HCEC 1CT (cell line): ENCODE measurements at regions not wholly inside any gene's neighbourhood (a gene's known extent, or its start where the extent isn't known, plus 50 kb on each side); places are given as distances from the start of the nearest gene placed in this dataset.

Experiments used
- DNase-seq: peaks from one replicate; pipeline ENCODE4 v3.0.0-alpha.2; 2017

DNA sequence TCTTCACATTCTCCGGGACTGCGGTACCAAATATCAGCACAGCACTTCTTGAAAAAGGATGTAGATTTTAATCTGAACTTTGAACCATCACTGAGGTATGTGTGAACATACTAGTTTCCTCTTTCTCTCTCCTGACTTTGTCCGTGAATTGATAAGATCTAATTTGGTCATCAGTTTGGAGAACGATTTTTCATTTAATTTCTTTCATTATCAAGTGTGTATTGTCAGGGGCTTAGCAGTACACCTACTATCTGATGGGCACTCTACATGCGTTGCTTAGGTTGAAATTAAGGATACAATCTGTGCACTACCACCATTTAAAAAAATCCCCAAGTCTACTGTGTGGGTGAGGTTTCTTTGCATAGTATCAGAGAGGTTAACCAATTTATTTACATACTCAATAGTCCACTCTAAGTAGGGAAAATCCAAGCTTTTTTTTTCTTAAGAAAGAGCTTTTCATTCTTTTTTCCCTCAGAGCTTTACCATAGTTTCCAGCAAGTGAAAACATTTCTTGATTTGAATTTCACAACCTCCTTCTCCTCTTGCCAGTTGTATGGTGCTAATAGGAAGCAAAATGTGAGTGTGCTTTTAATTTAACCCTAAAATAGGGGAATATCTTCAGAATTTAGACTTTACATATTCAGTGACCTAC is 105.4 kb upstream of the ESR1 start:
- DNase-seq = no peak

- no peak for DNase-seq
Observed at GRCh38 chr6:151702851-151703658, 104.4 kb upstream of the ESR1 start.

DNA sequence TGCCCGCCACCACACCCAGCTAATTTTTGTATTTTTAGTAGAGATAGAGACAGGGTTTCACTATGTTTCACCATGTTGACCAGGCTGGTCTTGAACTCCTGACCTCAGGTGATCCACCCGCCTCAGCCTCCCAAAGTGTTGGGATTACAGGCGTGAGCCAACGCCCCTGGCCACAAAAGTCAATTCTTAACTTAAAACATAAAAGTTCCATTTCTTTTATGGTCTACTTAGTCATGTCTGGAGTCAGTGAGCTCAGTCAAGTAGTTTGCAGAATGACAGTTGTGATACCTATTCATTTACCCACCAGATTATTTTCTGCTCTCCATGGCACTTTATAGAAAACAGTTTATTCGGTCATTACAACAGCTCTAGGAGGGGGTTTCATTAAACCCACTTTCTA is 103.1 kb upstream of the ESR1 start:
- no peak for DNase-seq

GRCh38 chr6:151705993-151706733 is 101.3 kb upstream of the ESR1 start:
- no peak for DNase-seq

DNA sequence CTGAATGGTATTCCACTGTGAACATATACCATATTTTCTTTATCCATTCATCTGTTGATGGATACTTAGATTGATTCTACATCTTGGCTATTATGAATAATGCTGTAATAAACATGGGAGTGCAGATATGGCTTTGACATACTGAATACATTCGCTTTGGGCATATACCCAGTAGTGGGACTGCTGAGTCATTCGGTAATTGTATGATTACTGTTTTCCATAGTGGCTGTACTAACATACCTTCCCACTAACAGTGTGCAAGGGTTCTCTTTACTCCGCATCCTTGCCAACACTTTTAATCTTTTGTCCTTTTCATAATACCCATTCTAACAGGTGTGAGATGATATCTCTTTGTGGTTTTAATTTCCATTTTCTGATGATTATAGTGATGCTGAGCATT is 98.2 kb upstream of the ESR1 start:
- DNase-seq = no peak

DNA sequence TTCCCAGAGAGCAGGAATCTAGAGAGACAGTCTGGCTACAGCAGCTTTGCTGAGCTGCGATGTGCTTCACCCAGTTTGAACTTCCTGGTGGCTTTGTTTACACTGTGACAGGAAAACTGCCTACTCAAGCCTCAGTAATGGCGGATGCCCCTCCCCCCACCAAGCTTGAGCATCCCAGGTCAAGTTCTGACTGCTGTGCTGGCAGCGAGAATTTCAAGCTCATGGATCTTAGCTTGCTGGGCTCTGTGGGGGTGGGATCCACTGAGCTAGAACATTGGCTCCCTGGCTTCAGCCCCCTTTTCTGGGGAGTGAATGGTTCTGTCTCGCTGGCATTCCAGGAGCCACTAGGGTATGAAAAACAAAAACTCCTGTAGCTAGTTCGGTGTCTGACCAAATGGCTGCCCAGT is 91.0 kb upstream of the ESR1 start:
- DNase-seq = peak; percentile 9

- DNase-seq = no peak
Observed at GRCh38 chr6:151719070-151719469, 88.4 kb upstream of the ESR1 start.

GRCh38 chr6:151721146-151721545 is 86.3 kb upstream of the ESR1 start:
- peak; percentile 35 for DNase-seq

DNA sequence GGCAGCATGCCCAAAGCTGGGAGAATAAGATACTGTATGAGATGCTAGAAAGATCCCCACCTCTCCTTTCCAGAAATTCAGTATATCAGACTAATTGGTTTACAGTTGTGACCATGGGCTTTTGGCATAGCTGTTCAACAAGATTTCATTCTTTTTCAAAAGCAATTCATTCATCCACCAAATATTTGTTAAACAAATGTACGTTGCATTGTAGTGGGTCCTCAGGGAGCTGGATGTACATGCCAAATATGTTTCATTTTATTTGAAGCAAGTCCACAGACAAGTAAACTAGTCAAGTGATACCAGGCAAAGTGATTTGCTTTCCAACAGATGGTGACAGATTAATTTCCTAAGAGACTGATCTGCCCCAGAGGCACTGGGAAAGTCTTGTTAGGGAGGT is 85.8 kb upstream of the ESR1 start:
- DNase-seq = no peak

- no peak for DNase-seq
Observed at GRCh38 chr6:151722342-151722741, 85.1 kb upstream of the ESR1 start.

DNA sequence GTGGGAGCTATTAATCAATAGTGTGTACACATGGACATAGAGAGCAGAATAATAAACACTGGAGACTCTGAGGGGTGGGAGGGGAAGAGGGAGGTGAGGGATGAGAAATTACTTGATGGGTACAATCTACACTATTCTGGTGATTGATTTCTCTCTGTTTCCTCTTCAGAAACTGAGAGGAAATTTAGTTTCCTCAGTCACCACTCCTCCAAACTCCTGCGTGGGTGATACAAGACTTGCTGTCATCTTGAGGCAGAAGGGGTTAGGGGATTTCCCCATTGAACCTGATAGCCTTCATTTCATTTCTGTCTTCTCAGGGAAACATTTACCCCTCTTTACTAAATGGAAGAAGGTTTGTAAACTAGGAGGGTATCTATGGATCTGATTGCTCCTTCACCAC is 84.3 kb upstream of the ESR1 start:
- no peak for DNase-seq

- no peak for DNase-seq
Observed at GRCh38 chr6:151729829-151730495, 77.5 kb upstream of the ESR1 start.

- DNase-seq = no peak
Observed at GRCh38 chr6:151730496-151730870, 77.0 kb upstream of the ESR1 start.

GRCh38 chr6:151731313-151731712 is 76.2 kb upstream of the ESR1 start:
- DNase-seq = no peak

DNA sequence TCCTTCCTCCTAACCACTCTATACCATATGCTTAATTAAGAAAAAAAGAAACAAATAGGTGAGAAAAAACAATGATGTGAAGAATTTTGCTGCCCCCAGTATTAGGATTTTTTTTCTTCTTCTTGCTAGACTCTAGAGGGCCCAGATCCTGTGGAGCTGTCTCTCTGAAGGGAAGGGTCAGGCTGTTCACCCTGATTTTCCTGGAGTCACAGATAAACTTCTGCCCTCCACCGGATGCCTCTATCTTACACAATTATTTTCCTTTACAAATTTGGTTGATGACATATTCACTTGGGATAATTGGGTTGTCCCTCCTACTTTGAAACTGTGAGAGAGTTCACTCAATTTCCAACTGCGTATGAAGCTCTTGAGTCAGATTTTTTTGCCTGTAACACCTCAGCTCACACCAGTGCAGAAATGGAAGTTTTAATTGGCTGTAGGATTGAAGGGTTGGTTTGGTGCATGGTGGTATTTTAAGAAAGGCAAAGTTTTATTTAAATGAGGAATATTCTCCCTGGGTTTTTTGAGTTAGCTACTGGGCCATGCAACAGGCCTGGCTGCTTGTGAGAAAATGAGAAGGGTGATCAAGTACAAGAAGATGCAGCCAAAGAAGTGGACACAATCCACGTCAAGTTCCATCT is 73.7 kb upstream of the ESR1 start:
- DNase-seq = no peak

- no peak for DNase-seq
Observed at GRCh38 chr6:151738267-151738666, 69.2 kb upstream of the ESR1 start.

DNA sequence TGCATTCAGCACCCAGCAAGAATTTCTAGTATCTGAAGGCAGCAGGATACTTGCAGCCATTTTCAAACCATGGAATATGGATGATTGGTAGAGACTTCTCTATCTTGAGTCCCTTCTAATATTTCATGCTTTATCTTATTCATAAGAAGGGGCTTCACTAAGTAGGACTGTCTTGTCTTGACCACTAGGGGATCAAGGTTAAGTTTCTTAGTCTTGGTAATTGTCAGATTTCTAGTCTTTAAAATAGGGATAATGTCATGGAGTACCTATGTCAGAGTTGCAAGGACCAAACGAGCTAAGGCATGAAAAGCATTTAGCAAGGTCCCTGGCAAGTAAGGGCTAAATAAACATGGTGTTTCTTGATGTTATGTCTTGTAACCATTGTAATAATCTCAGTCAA is 68.5 kb upstream of the ESR1 start:
- no peak for DNase-seq

GRCh38 chr6:151740820-151741219 is 66.7 kb upstream of the ESR1 start:
- DNase-seq = no peak

- DNase-seq = peak; percentile 36
Observed at GRCh38 chr6:151747896-151748295, 59.6 kb upstream of the ESR1 start.

DNA sequence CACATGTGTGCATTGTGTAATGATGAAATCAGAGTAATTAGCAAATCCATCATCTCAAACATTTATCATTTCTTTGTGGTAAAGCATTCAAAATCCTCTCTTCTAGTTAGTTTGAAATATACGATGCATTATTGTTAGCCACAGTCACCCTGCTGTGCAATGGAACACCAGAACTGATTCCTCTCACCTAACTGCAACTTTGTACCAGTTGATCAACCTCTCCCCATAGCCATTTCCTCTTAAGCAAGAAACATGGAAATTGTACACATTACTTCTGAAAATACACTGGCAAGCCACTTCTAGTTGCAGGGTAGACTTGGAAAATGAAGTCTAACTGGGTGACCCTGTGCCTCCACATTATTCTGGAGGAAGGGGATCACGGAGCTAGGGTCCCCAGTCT is 58.1 kb upstream of the ESR1 start:
- no peak for DNase-seq

- no peak for DNase-seq
Observed at GRCh38 chr6:151753581-151753980, 53.9 kb upstream of the ESR1 start.

DNA sequence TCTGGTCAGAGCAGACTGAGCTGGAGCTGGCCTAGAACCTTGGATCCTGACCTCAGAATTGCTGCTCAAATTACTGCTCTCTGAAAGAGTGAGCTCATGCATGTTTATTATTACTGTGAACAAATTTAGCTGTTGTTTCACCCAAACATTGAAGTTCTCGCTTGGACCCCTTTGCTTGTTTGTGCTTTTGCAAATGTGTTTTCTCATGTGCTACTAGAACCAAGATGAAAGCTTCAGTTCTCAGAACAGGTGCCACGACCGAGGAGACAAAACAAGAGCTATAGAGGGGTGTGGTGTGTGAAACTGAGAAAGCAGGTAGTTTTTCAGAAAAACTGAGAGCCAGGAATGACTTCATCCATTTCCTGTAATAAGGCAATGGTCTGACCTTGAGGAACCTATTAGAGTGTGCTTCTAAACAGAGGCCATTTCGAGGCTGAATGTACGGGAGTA is 50.0 kb upstream of the ESR1 start:
- no peak for DNase-seq
